HTERT RPE-1 (cell line): ENCODE measurements at regions not wholly inside any gene's neighbourhood (a gene's known extent, or its start where the extent isn't known, plus 50 kb on each side); places are given as distances from the start of the nearest gene placed in this dataset.

ENCODE experiments used
- in situ Hi-C: fragments of 300-500 bp; cut with MboI; formaldehyde crosslinking; loops from 4 replicates; pipeline ENCODE4 v1.14.3; 2020; ENCODE audit warnings: low sequenced_read_pairs

GRCh38 chr3:56851966-56852884 is 50.5 kb upstream of the ARHGEF3 start:
- in situ Hi-C loops: no loop called here
